ENCODE measurements at regions not wholly inside any gene's neighbourhood (a gene's known extent, or its start where the extent isn't known, plus 50 kb on each side); places are given as distances from the start of the nearest gene placed in this dataset.

GRCh38 chr2:198852248-198852647 is 605.5 kb downstream of the SATB2 start:
- TF ChIP-seq POLR2A (IDR thresholded peaks at IDR 0.05; ENCODE audit: low read depth, low read length), result no peak
- no peak for TF ChIP-seq POLR2AphosphoS5 (IDR thresholded peaks at IDR 0.05; ENCODE audit: low read depth, low read length)
- TF ChIP-seq TAF1 (IDR thresholded peaks at IDR 0.05; ENCODE audit: low read depth, low read length), result no peak
- TF ChIP-seq POU2F2 (IDR thresholded peaks at IDR 0.05; ENCODE audit: low read depth, low read length), result no peak
- TF ChIP-seq SPI1 (IDR thresholded peaks at IDR 0.05; ENCODE audit: low read depth, low read length), result no peak

All from GM12891 (cell line).